Esophagus mucosa (tissue), 1 donor: ENCODE measurements at regions not wholly inside any gene's neighbourhood (a gene's known extent, or its start where the extent isn't known, plus 50 kb on each side); places are given as distances from the start of the nearest gene placed in this dataset.
"Not testable (repeated sequence)": the region's sequence is repeated elsewhere in the genome, so short reads cannot be mapped to it uniquely, and the experiment has no call there.

Source experiments
- ATAC-seq: fragments of 200-7000 bp; cut with Tn5 transposase; one replicate; pipeline ENCODE4 v1.9.1; 2020
- donor health status: DM: yes; HTN: yes; CAD: no.

DNA sequence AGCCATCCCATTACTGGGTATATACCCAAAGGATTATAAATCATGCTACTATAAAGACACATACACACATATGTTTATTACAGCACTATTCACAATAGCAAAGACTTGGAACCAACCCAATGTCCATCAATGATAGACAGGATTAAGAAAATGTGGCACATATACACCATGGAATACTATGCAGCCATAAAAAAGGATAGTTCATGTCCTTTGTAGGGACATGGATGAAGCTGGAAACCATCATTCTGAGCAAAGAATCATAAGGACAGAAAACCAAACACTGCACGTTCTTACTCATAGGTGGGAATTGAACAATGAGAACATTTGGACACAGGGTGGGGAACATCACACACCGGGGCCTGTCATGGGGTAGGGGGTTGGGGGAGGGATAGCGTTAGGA is 60.3 kb upstream of the NMU start:
- ATAC-seq = not testable (repeated sequence)

- no peak for ATAC-seq
Measured at GRCh38 chr4:55706541-55706940, 70.4 kb upstream of the NMU start.

DNA sequence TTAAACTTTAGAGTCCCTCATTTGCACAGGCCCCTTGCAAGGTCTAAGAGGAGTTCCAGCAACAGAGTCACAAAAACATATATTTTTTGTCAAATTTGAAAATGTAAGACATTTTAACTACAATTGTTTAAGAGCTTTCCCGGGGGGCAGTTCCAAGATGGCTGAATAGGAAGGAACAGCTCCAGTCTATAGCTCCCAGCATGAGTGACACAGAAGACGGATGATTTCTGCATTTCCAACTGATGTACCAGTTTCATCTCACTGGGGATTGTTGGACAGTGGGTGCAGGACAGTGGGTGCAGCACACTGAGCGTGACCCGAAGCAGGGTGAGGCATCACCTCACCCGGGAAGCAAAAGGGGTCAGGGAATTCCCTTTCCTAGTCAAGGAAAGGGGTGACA is 71.4 kb upstream of the NMU start:
- no peak for ATAC-seq

GRCh38 chr4:55707991-55708390 is 71.9 kb upstream of the NMU start:
- not testable (repeated sequence) for ATAC-seq

DNA sequence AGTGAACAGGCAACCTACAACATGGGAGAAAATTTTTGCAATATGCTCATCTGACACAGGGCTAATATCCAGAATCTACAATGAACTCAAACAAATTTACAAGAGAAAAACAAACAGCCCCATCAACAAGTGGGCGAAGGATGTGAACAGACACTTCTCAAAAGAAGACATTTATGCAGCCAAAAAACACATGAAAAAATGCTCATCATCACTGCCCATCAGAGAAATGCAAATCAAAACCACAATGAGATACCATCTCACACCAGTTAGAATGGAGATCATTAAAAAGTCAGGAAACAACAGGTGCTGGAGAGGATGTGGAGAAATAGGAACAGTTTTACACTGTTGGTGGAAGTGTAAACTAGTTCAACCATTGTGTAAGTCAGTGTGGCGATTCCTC is 76.7 kb upstream of the NMU start:
- ATAC-seq = not testable (repeated sequence)

DNA sequence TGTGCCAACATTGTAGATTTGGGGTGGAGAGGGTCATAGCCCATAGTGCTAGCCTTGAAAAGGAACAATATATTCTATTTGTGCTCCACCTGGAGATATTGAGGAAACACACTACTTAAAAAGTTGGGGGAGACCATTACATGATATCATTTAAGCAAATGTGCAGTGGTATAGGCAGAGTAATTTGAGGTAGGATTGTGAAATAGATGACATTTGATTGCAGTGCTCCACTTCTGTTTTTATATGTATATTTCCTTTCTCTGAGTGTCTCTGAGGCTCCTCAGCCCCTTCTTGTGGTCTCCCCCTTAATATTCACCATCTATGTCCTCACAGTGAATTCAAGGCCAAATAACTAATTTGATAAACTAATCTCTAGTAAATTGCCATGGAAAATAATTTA is 85.6 kb upstream of the NMU start:
- ATAC-seq = no peak

DNA sequence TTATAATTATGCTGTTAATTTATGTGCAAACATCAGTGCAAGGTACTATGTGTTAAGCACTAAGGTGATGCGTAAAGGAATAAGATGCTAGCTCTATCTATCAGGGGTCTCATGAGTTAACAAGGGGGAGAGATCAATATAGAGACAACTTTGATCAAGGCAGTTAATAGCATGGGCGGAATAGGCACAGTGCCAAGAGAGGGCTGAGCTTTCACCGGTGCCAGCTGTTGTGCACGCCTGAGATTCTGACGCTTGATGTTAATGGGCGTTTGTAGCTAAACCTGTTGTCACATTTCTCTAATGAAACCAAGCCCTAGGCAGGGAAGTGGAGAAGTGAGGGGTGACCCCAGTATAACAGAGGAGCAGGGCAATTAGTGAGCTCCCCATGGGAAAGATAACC is 86.0 kb upstream of the NMU start:
- ATAC-seq = no peak

- no peak for ATAC-seq
Measured at GRCh38 chr4:55723403-55723802, 87.3 kb upstream of the NMU start.

GRCh38 chr4:55725057-55725456 is 89.0 kb upstream of the NMU start:
- no peak for ATAC-seq

GRCh38 chr4:55727746-55728145 is 91.6 kb upstream of the NMU start:
- ATAC-seq = no peak

DNA sequence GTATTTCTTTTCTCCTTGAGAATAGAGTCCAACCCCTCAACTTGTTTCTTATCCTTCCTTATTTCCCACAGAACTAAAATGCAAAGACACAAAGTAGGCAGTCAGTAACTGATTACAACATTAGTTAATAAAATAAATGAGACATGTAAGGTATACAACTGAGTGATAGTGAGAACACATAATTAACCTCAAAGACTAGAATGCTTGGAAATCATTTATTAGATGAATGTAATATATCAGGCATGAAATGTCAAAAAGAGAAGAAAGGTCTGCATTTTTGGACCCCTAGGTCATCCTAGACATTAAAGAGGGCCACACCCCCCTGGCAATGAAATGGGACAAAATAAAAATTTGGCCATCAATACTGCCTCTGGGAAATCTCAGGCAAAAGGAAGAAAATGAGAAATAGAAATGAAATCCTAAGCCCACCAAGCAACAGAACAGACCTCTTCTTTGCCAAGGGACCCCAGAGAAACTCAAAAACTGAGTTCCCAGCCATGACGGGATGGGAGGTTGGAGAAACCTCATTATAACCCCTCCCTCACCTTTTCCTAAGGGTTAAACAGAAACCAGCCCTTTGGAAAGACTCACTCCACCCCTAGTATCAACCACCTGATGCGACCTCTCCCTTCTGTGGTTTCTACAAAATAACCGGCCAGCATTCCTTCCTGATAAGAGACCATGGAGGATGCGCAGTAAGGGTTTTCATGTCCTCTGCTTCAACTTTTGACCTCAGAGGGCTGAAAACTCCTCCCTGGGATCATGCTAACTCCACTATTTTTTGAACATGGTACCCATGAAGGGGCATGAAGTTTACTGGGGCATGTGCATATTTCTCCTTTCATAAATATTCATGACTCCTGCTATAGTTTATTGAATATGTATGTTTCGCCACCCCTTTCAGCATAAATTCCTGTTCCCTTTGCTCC is 90.0 kb upstream of the EXOC1L start:
- ATAC-seq = no peak

DNA sequence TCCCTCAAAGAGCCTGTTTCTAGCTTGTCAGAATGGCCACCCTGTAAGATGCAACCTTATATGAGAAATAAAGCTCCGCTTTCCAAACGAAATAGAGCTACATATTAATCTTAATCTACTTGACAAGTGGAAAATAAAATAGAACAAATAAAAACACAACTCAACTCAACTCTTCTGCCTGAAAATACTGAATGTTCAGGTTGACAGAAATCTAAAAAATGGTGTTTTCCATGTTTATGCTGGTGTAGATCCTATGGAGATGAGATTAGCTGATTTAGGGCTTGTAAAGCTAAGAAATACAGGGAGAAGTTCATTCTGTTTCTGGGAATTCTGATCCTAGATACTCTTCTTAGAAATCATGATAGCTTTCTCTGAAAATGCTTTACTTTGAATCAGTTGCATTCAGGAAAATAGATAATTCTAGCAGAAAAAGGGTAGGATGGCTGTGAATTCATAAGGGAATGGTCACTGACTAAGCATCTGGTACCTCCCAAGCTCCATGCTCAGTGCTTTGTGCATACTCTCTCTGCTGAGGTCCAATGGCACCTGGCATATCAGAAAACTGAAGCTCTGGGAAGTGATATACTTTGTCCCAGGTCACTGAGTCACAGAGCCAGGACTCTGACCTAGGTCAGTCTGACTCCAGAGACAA is 89.2 kb upstream of the EXOC1L start:
- no peak for ATAC-seq

DNA sequence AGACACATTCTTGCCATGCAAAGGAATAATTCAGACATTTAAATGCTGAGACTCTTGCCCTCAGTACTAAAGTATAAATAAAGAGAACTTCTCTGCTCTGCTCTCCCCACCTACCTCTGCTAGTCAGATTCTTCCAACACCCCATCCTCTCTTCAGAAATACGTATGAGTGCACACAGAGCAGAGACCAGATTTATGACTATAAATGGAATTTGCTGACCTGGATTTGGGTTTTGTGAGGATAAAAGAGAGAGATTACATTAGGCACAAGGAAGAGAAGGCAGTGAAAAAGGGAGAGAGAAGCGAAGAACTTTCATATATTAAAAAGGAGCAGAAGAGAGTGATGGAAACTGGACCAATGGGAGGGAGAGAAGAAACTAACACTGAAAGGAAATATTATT is 87.6 kb upstream of the EXOC1L start:
- no peak for ATAC-seq

DNA sequence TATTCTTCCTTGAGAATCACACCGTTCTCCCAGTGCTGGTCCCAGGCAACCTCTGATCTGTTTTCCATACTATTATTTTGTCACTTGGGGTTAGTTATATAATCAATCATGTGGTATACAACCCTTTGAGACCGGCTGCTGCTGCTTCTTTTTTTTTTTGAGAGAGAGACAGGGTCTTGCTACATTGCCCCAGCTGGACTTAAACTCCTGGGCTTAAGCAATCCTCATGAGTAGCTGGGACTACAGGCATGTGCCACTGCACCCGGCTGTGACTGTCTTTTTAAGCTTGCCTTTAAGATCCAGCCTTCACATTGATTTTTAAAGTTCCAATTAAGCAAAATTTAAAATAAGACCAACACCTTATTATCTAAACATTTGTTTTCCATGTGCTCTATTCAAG is 86.7 kb upstream of the EXOC1L start:
- no peak for ATAC-seq

- ATAC-seq = peak; percentile 100
Measured at GRCh38 chr4:55733932-55734331, 85.7 kb upstream of the EXOC1L start.

GRCh38 chr4:55736605-55737183 is 82.9 kb upstream of the EXOC1L start:
- ATAC-seq = no peak

- ATAC-seq = no peak
Measured at GRCh38 chr4:55742655-55743202, 76.9 kb upstream of the EXOC1L start.

- no peak for ATAC-seq
Measured at GRCh38 chr4:55744369-55744768, 75.2 kb upstream of the EXOC1L start.

- ATAC-seq = no peak
Measured at GRCh38 chr4:55745014-55745413, 74.6 kb upstream of the EXOC1L start.

DNA sequence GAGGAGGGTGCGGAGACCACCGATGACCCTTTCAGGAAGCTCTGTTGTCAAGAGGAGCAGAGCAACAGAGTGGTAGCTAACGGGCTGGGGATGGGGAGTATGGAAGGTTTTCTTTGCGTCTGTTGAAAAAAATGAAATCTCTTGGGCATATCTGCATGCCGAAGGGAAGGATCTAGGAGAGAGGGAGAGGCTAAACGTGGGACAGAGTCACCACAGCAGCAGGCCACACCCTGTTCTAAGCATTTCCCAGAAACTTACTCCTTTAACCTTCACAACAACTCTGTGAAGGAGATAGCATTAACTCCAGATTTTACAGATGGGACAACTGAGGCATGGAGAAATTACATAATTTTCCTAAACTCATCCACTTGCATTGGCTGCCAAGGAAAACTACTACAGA is 71.8 kb upstream of the EXOC1L start:
- ATAC-seq = peak; percentile 38

DNA sequence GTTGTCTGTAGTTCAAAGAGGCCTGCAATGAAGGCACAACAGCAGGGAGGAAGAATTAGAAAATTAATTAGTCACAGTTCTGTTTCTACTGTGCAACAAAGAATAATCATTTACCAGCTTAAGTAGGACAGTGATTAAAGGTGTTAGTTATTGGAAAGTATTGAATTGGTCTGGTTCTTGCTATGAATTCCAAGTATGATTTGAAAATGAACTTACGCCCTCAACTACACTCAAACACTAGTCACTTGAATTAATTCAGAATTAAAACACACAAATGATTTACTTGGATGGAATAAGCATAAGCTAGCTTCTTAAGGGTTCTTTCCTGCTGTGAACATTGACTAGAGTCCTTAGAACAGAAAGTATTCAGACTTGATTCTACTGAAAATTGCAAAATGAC is 69.9 kb upstream of the EXOC1L start:
- ATAC-seq = no peak

DNA sequence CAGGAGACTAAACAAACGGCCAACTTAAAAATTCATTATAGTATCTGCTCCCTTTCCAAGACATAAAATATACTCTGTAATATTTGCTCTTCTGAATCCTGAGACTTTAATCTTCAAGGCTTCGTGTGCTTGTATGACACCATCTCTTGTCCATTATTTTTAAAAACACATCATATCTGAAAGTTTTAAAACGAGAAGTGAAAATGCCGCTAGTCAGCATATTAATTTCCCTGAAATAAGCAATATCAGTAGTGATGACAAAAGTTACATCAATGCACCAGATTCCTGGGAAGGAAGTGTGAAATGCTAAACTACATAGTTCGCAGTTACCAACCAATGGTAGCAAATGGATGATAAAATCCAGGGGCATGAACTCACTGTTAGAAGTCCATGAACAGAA is 66.8 kb upstream of the EXOC1L start:
- no peak for ATAC-seq

DNA sequence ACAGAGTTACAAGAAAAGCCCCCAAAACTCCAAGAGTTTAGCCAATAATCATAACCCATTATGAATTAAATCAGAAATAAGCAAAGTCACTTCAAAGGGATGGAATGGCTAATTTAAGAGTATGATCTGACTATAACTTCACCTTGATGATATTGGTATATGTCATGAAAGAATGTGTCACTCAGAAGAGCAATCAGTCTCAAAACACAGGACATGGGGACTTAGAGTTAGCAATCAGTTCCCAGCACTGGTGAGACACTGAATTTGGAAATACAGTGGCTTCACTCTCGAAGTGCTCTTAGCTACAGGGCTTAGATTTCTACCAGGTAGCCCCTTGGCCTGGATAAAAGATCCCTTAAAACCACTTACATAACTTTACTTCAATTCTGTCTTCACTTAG is 65.7 kb upstream of the EXOC1L start:
- ATAC-seq = no peak
